ENCODE measurements at regions not wholly inside any gene's neighbourhood (a gene's known extent, or its start where the extent isn't known, plus 50 kb on each side); places are given as distances from the start of the nearest gene placed in this dataset.

DNA sequence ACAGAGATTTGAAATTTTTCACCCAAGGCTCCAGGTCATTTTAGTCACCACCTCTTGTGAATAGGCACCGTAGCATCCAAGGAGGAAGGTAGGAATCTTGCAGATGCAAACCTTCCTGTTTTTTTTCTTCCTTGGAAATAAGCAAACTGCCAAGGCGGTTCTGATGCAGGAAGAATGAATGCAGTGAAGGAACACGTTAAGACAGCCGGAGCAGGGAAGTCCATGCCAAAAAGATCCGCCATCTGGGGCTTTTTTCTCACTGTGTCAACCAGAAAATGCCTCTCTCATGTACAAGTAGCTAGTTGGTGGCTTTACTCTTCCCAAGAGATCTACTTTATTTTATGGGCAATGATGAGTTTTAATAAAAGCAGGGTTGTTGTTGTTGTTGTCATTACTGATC lies 142.4 kb downstream of the ZIC5 start:
- H3K4me3 ChIP-seq (replicated peaks; ENCODE audit: low read depth, low read length) = no peak overlapping the region

DNA sequence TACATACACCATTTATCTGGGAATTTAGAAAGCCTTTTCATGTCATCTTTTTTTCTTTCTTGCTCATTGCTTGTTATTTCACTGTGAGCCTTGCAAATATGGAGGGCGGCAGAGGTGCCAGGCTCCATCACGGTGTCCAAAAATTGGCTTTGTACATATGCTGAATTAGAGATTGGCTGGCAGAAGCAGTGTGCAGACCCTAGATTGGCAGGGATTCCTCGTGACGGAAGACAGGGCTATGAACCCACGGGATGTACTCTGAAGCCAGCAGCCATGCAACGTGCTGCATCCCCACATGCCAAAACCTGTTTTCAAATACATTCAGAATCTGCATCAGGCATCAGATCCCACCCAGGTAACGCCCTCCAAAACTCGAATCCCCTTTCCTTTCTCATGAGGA lies 142.8 kb downstream of the ZIC5 start:
- no peak overlapping the region for H3K4me3 ChIP-seq (replicated peaks; ENCODE audit: low read depth, low read length)
- TF ChIP-seq, protein P1, sequence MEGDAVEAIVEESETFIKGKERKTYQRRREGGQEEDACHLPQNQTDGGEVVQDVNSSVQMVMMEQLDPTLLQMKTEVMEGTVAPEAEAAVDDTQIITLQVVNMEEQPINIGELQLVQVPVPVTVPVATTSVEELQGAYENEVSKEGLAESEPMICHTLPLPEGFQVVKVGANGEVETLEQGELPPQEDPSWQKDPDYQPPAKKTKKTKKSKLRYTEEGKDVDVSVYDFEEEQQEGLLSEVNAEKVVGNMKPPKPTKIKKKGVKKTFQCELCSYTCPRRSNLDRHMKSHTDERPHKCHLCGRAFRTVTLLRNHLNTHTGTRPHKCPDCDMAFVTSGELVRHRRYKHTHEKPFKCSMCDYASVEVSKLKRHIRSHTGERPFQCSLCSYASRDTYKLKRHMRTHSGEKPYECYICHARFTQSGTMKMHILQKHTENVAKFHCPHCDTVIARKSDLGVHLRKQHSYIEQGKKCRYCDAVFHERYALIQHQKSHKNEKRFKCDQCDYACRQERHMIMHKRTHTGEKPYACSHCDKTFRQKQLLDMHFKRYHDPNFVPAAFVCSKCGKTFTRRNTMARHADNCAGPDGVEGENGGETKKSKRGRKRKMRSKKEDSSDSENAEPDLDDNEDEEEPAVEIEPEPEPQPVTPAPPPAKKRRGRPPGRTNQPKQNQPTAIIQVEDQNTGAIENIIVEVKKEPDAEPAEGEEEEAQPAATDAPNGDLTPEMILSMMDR (IDR thresholded peaks at IDR 0.05; ENCODE audit: low read depth, low read length, missing control alignments) = no peak
- DNase-seq (ENCODE audit: extremely low read depth, low read depth) = no peak

More for the DNA sequence above, 142.4 kb downstream of the ZIC5 start:
- TF ChIP-seq, protein P1 (IDR thresholded peaks at IDR 0.05; ENCODE audit: low read depth, low read length, missing control alignments) = no peak
- no peak for DNase-seq (ENCODE audit: extremely low read depth, low read depth)

DNA sequence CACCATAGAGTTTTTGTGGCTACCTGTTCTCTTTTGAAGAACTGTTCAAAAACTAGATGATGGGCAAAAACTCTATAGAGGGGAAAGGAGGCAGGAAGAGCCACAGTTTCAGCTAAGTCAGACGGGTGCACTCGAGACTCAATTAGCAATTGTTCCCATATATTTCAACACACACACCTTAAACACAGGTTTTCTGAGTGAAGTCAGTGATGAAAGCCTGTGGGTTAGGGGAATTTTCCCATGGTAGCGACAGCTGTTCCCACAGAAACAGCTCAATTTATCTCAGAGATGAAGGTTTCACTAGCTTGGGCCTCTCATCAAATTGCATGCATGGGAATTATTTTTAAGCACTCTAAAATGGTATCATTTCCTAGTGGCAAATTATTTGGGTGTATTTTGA lies 143.4 kb downstream of the ZIC5 start:
- DNase-seq (ENCODE audit: extremely low read depth, low read depth) = no peak
- TF ChIP-seq, protein P1 (IDR thresholded peaks at IDR 0.05; ENCODE audit: low read depth, low read length, missing control alignments) = no peak
- no peak overlapping the region for H3K4me3 ChIP-seq (replicated peaks; ENCODE audit: low read depth, low read length)

DNA sequence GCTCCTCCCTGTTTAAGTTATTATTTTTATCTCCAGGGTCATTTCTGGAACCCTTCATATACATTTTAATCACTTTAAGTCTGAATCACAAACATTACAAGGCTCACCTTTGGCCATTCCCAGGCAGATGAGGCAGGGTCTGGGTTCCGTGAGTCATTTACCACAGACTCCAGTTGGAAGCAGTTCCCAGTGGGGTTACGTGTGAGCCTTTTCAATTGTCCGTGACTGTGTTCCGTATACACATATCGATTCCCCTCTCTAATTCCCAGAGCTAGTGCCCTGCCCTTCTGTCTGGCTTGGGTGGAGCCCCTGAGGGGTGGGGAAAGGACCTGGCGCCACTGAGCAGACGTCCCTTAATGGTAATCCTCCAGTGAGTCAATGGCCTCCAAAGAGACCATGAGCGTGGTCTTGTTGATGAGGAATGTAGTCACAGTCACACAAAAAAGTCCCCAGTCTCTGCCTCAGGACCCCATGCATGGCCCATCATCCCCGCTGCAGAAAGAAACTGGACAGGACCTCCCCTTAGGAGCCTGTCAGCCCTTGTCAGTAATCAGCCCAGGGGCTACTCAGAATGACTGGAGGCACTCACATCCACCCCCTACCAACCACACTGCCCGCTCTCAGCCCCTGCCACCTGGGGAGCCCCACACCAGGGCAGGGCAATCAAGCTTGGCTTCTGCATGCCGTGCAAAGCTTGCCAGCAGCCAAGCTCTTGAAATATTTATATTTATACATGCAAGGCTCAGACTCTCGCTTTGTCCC lies 144.4 kb downstream of the ZIC5 start:
- TF ChIP-seq, protein P1 (IDR thresholded peaks at IDR 0.05; ENCODE audit: low read depth, low read length, missing control alignments) = no peak
- DNase-seq (ENCODE audit: extremely low read depth, low read depth) = no peak
- no peak overlapping the region for H3K4me3 ChIP-seq (replicated peaks; ENCODE audit: low read depth, low read length)

DNA sequence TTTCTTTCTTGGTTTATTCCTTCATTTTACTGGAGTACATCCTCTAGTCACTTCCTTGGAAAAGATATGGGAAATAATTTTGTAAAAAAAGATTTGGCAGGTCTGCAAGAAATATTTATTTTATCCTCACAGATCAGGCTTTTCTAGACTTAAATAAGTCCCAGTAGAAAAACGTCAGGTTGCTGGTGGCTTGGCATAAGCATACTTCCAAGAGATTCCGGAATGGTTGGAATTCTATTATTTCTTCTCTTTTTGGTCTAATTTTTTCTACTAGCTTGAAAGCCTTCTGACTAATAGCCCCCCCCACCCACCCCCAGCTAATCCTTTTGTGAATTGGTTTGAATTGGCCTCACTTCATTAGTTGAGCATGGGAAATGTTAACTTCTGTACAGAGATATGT lies 147.6 kb downstream of the ZIC5 start:
- TF ChIP-seq, protein P1 (IDR thresholded peaks at IDR 0.05; ENCODE audit: low read depth, low read length, missing control alignments) = no peak
- DNase-seq (ENCODE audit: extremely low read depth, low read depth) = no peak
- H3K4me3 ChIP-seq (replicated peaks; ENCODE audit: low read depth, low read length) = no peak overlapping the region

DNA sequence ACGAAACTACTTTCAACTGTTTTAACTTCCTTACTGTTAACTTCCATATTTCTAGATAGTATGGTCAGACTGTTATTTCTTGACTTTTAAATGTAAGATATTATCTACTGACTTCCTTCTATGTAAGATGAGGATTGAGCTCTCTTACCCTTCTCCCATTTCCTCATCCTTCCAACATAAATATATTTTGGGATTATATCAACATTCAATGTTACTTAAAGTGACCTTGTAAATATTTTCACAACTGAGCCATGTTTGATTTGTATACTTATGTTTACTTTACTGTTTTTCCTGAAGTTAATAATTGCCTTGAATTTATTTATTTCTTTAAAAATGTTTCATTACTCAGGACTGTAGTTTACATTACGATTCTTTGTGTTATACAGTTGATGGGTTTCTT lies 148.7 kb downstream of the ZIC5 start:
- DNase-seq (ENCODE audit: extremely low read depth, low read depth) = no peak
- TF ChIP-seq, protein P1 (IDR thresholded peaks at IDR 0.05; ENCODE audit: low read depth, low read length, missing control alignments) = no peak
- no peak overlapping the region for H3K4me3 ChIP-seq (replicated peaks; ENCODE audit: low read depth, low read length)

DNA sequence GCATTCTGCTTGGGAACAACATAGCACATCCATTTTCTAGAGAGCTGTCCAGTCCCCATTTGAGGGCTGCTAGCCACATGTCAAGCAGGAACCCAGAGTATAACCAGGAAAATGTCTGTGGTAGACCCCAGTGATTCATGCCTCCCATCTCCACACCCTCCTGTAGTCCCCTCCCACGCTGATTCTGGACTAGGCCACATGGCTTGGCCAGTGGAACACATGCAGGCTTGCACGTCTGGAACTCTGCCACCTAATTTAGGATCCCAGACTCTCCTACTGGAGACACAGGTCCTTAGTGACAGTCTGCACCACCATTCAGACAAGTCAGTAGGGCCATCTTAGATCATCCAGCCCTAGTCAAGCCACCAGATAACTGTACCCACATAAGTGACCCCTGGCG lies 149.8 kb downstream of the ZIC5 start:
- TF ChIP-seq, protein P1 (IDR thresholded peaks at IDR 0.05; ENCODE audit: low read depth, low read length, missing control alignments) = no peak
- peak; percentile 12 for DNase-seq (ENCODE audit: extremely low read depth, low read depth)
- no peak overlapping the region for H3K4me3 ChIP-seq (replicated peaks; ENCODE audit: low read depth, low read length)

Measured in HFF-Myc (cell line).